Esophagus squamous epithelium (tissue), 5 donors: ENCODE measurements at regions not wholly inside any gene's neighbourhood (a gene's known extent, or its start where the extent isn't known, plus 50 kb on each side); places are given as distances from the start of the nearest gene placed in this dataset.

Source experiments
- DNase-seq: peaks from one replicate; lab custom pipeline; 2025; lab: John Stamatoyannopoulos, UW
- H3K27ac ChIP-seq, 4 donors: fragments of 200-600 bp; sonication (generic); one replicate each; pipeline ENCODE4 v1.5.1; 2016 to 2019; ENCODE audit warnings: mild to moderate bottlenecking in 1 of 4
- H3K27me3 ChIP-seq, 4 donors: fragments of 200-600 bp; sonication (generic); 1 replicate in 3 of 4; 2 replicates in 1 of 4; pipeline versions ENCODE4 v1.5.1 to v1.6.0; 2017 to 2021; ENCODE audit warnings: antibody characterized with exemption in 1 of 4
- H3K36me3 ChIP-seq, 3 donors: fragments of 200-600 bp; sonication (generic); one replicate each; pipeline ENCODE4 v1.5.1; 2016 to 2019
- H3K4me1 ChIP-seq, 3 donors: fragments of 200-600 bp; sonication (generic); one replicate each; pipeline ENCODE4 v1.5.1; 2017 to 2019
- H3K4me3 ChIP-seq, 4 donors: fragments of 200-600 bp; sonication (generic); 1 replicate in 3 of 4; 2 replicates in 1 of 4; pipeline ENCODE4 v1.5.1; 2016 to 2019; ENCODE audit warnings: mild to moderate bottlenecking in 2 of 4, moderate library complexity in 1 of 4
- H3K9me3 ChIP-seq, 3 donors: fragments of 200-600 bp; sonication (generic); one replicate each; pipeline ENCODE4 v1.5.1; 2016 to 2019
- CTCF ChIP-seq, 6 experiments: fragments of 450-650 bp in 4 of 6; fragments of 200-600 bp in 2 of 6; sonication (generic) in 2 of 6; IDR thresholded peaks; one replicate each; pipeline ENCODE4 v1.5.1; 2016 to 2019; ENCODE audit warnings: antibody characterized with exemption in 6 of 6, mild to moderate bottlenecking in 4 of 6, moderate library complexity in 4 of 6
- POLR2A ChIP-seq, 4 donors: fragments of 450-650 bp; IDR thresholded peaks; one replicate each; pipeline ENCODE4 v1.6.1; 2017; ENCODE audit warnings: antibody characterized with exemption in 4 of 4, mild to moderate bottlenecking in 4 of 4, moderate library complexity in 3 of 4
- WGBS, 2 donors: methylation state at CpG; one replicate each; pipeline ENCODE4 v1.1.5; 2018; 5-methylcytosine and 5-hydroxymethylcytosine counted together
- intact Hi-C: fragments of 100-400 bp; cut with DNase I; formaldehyde crosslinking; loops from one replicate; pipeline ENCODE4 v1.15.0; 2022
- donor health status: DM: yes; HTN: yes; CAD: no.

GRCh38 chr3:71956716-71957115 lies 171.8 kb upstream of the PROK2 start:
- intact Hi-C loops = loop anchor here (10.0 kb wide), 1 partner anchor 868 kb away; no protein-coding TSS in a partner anchor
- peaks cover 0 to 11% (median 5%) of the 10 kb centered on the region in 3 donors for H3K4me1 ChIP-seq
- 100% methylated on average over 1 of the region's 3 CpGs for WGBS, 2 donors
- H3K36me3 ChIP-seq = no peaks in the 10 kb centered on the region
- H3K4me3 ChIP-seq = no peak overlapping the region
- TF ChIP-seq POLR2A (IDR thresholded peaks at IDR 0.05) = no peak
- TF ChIP-seq CTCF (IDR thresholded peaks at IDR 0.05) = no peak
- no peaks in the 10 kb centered on the region for H3K9me3 ChIP-seq
- H3K27me3 ChIP-seq = no peaks in the 10 kb centered on the region
- DNase-seq = no peak
- no peak overlapping the region for H3K27ac ChIP-seq

GRCh38 chr3:71956069-71956340 lies 171.1 kb upstream of the PROK2 start:
- WGBS, 2 donors = 46 to 71% methylated on average over 2 of the region's 2 CpGs
- intact Hi-C loops = loop anchor here (10.0 kb wide), 1 partner anchor 869 kb away; no protein-coding TSS in a partner anchor

GRCh38 chr3:71955240-71956068 lies 170.5 kb upstream of the PROK2 start:
- Histone ChIP-seq H3K36me3 (no peaks in the 10 kb centered on the region), H3K4me3 (no peak overlapping the region), H3K27ac (no peak overlapping the region), H3K9me3 (no peaks in the 10 kb centered on the region), H3K27me3 (peaks cover 0 to under 1% (median 0%) of the 10 kb centered on the region in 4 donors), H3K4me1 (peaks cover 0 to 11% (median 5%) of the 10 kb centered on the region in 3 donors)
- 35 to 43% methylated on average over 12 of the region's 12 CpGs for WGBS, 2 donors
- TF ChIP-seq CTCF (IDR thresholded peaks at IDR 0.05) = peak in 5 of 6 experiments; percentile 46 to 72 (median 68)
- no peak for TF ChIP-seq POLR2A (IDR thresholded peaks at IDR 0.05)
- no peak for DNase-seq
- intact Hi-C loops = loop anchor here (10.0 kb wide), 1 partner anchor 869 kb away; no protein-coding TSS in a partner anchor

More at GRCh38 chr3:71956069-71956340, 171.1 kb upstream of the PROK2 start:
- Histone ChIP-seq H3K27me3 (no peaks in the 10 kb centered on the region), H3K36me3 (no peaks in the 10 kb centered on the region), H3K9me3 (no peaks in the 10 kb centered on the region), H3K4me1 (peaks cover 0 to 11% (median 5%) of the 10 kb centered on the region in 3 donors), H3K4me3 (no peak overlapping the region), H3K27ac (no peak overlapping the region)
- TF ChIP-seq POLR2A (IDR thresholded peaks at IDR 0.05) (no peak), CTCF (IDR thresholded peaks at IDR 0.05) (no peak)
- DNase-seq = no peak

GRCh38 chr3:71951842-71952241 lies 166.9 kb upstream of the PROK2 start:
- Histone ChIP-seq H3K27ac (no peak overlapping the region), H3K9me3 (no peaks in the 10 kb centered on the region), H3K36me3 (no peaks in the 10 kb centered on the region), H3K27me3 (peaks cover 0 to 11% (median 0%) of the 10 kb centered on the region in 4 donors), H3K4me3 (no peak overlapping the region), H3K4me1 (peaks cover 0 to 11% (median 5%) of the 10 kb centered on the region in 3 donors)
- intact Hi-C loops = loop anchor here (10.0 kb wide), 1 partner anchor 873 kb away; no protein-coding TSS in a partner anchor
- WGBS, 2 donors = 68 to 69% methylated on average over 4 of the region's 4 CpGs
- no peak for DNase-seq
- no peak for TF ChIP-seq POLR2A (IDR thresholded peaks at IDR 0.05)
- TF ChIP-seq CTCF (IDR thresholded peaks at IDR 0.05) = no peak

GRCh38 chr3:71951361-71951760 lies 166.4 kb upstream of the PROK2 start:
- peaks cover 0 to 12% (median 0%) of the 10 kb centered on the region in 4 donors for H3K27me3 ChIP-seq
- WGBS, 2 donors = 49 to 82% methylated on average over 4 of the region's 4 CpGs
- no peak for DNase-seq
- H3K27ac ChIP-seq = no peak overlapping the region
- H3K4me3 ChIP-seq = no peak overlapping the region
- H3K4me1 ChIP-seq = peaks cover 0 to 11% (median 5%) of the 10 kb centered on the region in 3 donors
- no peak for TF ChIP-seq CTCF (IDR thresholded peaks at IDR 0.05)
- TF ChIP-seq POLR2A (IDR thresholded peaks at IDR 0.05) = no peak
- H3K9me3 ChIP-seq = no peaks in the 10 kb centered on the region
- intact Hi-C loops = loop anchor here (10.0 kb wide), 1 partner anchor 873 kb away; no protein-coding TSS in a partner anchor
- H3K36me3 ChIP-seq = no peaks in the 10 kb centered on the region
